Hematopoietic multipotent progenitor cell treated with erythropoietin and hydrocortisone succinate and interleukin-3 and kit ligand, for 17 days (in vitro differentiated cells): ENCODE measurements at regions not wholly inside any gene's neighbourhood (a gene's known extent, or its start where the extent isn't known, plus 50 kb on each side); places are given as distances from the start of the nearest gene placed in this dataset.
"Not testable (repeated sequence)": the region's sequence is repeated elsewhere in the genome, so short reads cannot be mapped to it uniquely, and the experiment has no call there.

Experiments
- DNase-seq: peaks from one replicate; pipeline ENCODE4 v3.0.0-alpha.2; 2015; ENCODE audit warnings: low spot score

DNA sequence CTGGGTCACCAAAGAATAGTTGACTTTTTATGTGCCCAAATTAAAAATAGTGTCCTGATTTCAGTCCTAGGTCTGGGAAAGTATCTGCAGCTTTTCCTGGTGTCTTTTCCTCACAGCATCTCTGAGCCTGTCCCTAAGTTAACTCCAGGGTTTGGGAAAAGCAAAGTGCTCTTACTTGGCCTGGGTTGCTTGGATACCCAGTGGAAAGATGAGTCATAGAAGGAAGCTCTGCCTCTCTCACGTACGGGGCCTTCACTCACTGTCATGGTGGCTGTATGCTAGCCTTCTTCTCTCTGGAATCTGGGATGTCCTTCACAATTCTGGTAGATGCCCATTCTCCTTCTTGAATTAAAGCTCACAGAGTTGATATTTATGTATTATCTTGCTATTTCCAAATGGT is 607.3 kb downstream of the ANKRD50 start:
- no peak for DNase-seq

DNA sequence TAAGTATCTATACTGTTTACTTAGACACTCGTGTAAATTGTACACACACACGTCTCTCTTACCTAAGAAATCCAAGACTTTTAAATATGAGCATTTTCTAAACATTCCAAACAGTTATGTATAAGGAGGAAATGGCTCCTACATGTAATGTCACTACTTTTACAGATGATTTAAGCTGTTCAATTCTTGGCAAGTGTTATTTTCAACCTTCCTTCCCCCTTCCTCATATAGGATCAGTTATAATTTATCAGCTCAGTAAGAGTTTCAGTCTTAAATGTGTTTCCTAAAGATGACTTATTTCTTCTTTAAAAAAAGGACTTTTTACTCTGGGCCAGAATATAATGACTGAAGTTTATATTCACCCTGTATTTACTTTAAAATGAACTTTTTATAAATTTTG is 601.1 kb downstream of the ANKRD50 start:
- no peak for DNase-seq

DNA sequence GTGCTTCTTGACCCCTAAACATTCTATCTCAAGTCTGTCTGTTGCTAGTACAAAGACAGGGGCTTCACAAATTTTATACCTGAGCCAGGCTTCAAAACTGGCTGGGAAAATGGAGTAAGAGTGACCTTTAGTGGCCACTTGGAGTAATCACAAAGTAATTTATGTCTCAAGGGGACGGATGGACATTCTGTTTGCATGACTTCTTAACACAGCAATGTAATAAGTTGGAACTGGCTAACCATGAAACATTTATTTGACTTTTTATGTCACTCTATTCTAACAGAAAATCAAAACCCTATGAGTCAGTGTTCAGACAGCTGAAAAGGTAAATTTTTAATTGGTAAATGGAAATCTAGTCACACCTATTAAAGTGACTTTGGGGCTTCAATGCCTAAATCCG is 600.6 kb downstream of the ANKRD50 start:
- no peak for DNase-seq

DNA sequence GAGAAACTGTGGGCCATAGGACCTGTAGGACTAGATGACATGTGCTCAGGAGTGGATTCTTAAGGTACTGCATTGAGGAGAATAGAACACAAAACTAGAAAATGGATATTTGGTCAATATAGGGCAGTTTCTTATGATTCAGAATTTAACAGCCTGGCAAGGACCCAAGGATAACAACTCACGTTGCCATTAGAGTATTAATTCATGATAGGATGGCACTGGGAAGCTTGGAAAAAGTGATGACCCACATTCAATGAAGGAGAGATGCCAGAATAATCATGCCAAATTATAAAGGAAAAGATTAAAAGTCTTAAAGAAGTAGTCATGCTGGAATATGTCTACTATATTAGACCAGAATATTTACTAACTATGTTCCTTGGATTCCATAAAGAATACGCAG is 594.5 kb downstream of the ANKRD50 start:
- no peak for DNase-seq

DNA sequence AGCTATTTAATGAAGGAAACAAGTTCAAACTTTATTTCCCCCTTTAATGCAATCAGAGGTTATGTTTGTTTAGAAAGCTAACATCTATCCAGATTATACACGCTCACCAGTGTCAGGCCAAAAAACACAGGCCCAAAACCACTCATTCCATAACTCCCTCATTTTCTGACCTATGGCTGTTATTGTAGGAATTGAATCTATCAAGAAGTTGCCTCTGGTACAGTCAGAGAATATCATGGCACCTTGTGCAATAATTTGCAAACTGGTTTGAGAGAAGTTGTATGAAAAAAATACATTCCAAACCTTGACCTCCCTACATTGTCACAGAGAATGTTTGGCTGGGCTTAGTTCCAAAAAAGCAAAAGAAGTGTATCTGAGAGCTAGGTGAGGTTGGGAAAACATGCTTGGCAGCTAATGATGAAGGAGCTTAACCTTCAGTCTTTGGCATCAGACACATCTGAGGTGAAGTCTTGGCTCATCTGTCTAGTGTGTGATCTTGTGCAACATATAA is 591.0 kb downstream of the ANKRD50 start:
- DNase-seq = no peak

DNA sequence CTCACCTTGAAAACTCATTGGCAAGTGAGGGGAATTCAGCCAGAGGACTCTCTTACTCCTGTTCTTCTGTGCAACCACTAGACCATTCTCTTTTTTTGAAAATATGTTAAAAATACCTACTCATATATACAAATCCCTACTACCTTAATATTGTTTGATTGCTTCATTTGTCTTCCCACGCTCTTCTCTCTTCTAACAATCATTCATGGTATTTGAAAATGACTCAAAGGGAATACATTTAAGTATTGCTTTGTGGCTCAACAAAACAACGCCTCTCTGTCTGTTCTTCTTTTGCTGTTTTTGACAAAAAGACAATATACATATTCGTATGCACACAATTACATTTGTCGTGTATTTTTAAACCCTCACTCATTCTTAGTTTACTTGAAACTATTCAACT is 589.4 kb downstream of the ANKRD50 start:
- no peak for DNase-seq

DNA sequence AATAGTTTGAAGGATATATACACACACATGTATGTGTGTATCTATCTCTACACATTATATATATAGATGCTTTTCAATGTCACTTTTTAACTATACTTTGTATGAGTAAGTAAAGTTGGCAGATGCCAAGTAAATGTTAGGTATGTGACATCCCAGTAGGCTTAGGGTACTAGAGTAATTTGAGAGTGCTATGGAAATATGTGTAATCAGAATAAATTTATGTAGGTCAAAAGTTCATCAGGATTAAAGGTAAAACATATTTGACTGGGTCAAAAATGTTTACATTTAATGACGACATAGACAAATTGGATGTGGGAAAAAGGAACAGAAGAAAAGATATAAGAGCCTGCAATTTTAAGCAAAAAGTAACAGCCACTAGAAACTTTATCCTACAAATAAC is 588.8 kb downstream of the ANKRD50 start:
- DNase-seq = no peak

DNA sequence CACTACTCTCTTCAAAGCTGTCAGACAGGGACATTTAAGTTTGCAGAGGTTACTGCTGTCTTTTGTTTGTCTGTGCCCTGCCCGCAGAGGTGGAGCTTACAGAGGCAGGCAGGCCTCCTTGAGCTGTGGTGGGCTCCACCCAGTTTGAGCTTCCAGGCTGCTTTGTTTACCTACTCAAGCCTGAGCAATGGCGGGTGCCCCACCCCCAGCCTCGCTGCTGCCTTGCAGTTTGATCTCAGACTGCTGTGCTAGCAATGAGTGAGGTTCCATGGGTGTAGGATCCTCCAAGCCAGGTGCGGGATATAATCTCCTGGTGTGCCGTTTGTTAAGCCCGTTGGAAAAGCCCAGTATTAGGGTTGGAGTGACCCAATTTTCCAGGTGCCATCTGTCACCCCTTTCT is 581.2 kb downstream of the ANKRD50 start:
- not testable (repeated sequence) for DNase-seq

DNA sequence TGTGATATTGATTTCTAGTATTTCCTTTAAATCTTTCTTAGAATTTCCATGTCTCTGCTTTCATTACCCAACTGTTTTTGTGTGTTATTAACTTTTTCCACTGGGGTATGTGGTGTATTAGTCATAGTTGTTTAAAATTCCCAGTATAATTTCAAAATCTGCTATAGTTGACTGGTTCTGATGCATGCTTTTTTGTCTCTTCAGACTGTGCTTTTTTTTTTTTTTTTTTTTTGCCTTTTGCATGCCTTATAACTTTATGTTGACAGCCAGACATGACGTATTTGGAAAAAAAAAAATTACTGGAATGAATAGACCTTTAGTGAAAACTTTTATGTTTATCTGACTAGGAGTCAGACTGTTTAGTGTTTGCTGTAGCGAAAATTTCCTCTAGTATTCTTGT is 580.4 kb downstream of the ANKRD50 start:
- DNase-seq = no peak

DNA sequence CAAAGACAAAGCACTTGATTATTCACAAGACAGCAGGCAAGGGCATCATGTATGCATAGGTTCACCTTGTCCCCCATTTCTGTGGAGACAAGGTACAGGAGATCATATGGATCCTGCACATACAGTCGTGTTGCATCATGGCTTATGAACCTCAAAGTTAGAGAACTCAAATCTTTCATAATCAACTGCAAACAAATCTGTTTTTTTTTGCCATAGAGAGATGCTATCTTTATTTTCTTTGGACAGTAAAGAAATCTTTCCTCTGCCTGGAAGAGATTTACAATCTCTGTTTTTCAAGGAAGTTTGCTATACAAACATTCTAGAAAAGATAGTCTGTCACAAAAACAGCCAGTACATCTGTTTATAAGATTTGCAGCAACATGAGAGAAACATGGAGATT is 578.8 kb downstream of the ANKRD50 start:
- no peak for DNase-seq

DNA sequence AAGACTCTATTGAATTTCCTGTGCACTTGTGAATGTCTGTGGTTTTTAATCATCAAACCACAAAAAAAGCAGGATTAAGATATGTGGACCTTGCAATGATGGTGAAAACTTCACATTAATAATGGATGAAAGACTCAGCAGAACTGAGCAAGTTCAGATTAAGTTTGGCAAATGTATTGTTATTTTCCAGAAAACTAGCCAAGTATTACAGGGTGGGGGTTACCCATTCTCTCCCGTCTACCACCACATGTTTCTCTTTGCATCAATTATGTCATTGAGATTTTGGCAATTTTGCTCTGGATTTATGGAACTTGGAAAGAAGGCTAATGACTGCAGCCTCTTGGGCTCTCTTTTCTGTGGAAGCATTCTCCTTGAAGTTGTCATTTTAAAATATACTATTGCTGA is 577.1 kb downstream of the ANKRD50 start:
- DNase-seq = no peak

DNA sequence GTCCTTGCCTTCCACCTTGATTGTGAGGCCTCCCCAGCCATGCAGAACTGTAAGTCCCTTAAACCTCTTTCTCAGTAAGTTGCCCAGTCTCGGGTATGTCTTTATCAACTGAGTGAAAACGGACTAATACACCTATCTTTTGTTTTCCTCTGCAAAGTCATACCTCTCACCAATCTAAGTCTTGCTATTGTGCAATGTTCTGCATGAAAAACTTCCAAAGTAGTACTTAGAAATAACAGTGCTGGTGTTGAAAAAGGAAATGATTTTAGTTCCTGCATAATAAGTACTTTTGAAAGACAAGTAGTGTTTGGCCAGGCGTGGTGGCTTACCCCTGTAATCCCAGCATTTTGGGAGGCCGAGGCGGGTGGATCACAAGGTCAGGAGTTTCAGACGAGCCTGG is 573.5 kb downstream of the ANKRD50 start:
- no peak for DNase-seq

DNA sequence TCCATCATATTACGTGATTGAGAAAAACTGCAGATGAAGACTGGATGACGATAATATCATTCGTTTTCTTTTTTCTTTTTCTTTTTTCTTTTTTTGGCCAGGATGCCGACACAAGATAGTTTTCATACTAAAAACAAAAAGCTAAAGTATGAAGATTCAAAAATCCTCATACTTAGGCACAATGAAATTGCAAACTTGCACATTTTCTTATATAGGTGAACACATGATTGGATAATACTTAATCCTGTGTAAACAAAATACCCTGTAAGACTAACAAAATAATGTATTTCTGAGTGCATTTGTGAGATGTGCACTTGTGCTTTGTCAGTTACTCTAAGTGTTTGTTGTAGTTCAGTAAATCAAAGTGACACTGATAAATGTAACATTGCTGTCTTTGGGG is 568.9 kb downstream of the ANKRD50 start:
- DNase-seq = no peak

DNA sequence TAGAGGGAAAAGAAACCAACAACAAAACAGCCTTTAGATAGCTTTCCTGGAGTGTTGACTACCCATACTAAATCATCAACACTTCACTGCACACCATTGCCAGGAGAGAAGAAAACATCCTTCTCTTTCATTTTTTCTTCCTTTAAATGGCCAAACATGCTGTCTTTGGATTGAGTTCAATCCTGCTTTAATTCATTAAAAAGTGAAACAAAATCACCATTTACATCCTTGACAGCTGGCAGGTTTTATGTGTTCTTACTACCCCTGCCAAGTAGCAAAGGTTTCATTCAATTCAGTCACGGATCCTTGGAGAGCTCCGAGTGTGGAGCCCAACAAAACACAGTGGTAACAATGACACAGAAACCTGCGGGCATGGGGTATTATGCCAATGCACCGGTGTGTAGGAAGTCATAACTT is 568.3 kb downstream of the ANKRD50 start:
- no peak for DNase-seq

DNA sequence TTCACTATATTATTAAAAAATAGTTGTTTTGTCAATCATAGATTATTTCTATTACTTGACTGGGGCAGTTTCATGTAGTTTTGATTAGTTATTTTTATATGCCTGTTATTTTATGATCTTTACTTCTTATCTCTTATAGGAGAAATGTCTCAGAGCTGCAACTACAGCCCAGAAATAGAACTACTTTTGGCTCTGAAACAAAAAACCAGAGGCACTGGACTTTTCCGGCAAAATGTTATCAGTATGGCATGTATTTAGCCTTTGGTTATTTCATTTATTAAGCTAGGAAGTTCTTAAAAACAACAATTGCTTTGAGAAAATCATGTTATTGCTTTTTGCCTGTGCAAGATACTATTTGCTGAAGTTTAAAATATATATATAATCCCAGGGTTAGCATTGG is 566.5 kb downstream of the ANKRD50 start:
- no peak for DNase-seq

DNA sequence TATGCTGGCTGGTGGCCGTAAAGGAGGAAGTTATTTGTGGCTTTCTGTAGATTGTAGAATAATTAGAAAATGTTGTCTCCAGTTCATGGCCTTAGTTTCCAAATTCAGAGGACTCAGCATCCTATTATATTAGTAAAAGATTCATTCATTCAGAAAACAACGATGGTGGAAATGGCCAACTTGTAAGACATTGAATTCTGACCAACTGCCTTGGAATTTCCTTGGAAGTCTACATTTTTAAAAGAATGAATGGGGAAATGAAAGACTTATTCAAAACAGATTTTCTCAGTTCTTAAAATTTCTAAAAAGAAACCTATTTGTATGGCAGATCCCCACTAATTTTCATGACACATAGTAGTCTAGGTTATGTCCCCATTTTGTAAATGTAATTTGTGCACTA is 561.5 kb downstream of the ANKRD50 start:
- DNase-seq = no peak

DNA sequence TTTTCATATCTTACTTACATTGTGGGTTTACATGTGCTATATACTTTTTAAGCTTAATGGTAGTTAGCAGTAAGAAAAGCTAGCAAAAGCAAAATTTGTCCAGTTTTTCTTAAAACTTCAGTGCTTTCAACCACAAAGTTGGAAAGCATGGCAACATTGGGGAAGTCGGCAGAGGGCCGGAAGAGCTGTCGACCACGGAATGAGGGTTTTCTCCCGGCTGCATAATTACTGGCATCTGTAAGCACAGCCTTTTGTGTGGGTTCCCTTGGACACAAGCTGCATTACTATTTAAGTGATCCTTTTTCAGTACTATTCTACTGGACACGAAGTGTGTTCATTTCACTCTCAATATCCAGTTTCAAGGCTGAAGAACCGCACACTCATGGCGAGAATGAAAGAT is 560.4 kb downstream of the ANKRD50 start:
- DNase-seq = no peak

DNA sequence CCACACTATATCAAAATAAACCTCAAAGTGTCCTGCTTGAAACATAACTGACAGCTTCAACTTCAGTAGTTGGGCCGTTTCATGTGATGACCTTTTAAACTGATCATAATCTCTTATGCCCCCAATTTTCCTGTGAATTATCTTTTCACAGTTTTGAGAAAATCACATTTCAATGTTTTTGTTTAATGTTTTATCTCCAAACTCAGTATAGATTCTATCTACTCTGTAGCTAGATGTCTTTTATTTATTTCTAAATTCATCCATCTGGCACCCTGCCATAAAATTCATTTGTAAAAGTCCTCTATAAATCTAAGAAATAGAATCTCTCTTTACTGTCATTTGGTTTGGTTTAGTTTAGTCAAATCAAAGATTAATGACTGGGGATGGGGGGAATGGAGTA is 557.3 kb downstream of the ANKRD50 start:
- DNase-seq = no peak

DNA sequence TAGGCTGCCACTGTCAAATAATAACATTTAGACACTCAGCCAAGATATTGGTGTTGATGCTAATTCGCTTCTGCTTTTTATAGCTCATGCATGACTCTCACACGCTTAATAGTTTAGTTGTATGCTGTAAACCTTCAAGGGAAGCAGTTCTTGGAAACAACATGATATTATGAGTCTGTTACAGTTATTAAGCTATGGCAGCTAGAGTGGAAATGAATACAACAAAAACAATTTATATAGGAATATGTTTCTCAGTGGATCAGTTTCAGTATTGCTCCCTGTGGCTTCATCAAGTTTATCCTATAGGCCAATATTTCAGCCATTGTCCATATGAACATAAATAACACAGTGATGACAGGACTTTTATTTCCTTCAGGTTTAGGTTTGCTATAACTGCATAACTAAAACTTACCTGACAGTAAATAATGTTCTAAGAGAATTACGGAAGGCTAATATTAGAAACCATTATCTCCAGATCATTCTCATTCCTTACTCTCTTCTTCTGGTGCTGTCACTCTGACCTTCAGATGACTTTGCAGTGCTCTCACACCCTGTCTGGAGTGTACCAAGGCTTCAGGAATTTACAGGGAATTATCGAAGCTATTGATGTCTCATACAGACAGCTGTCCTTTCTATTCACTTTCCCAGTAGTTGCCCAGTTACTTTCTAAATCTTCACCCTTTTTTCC is 555.0 kb downstream of the ANKRD50 start:
- no peak for DNase-seq

DNA sequence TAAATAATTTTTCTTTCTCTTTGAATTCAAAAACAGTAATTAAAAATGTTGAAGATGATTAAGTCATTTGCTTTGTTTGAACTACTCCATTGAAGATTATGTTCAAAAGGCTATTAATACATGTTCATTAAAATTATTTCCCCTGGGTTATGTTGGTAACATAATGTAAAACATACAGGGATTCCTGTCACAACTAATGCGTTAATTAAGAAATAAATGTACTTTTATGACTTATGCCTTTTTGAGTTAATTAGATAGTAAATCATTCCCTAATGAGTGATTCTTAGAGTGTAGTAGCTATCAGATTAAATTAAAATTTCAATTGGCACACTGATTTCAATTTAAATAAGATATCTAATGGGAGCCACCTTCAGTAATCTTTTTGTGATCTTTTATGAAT is 549.1 kb downstream of the ANKRD50 start:
- no peak for DNase-seq

DNA sequence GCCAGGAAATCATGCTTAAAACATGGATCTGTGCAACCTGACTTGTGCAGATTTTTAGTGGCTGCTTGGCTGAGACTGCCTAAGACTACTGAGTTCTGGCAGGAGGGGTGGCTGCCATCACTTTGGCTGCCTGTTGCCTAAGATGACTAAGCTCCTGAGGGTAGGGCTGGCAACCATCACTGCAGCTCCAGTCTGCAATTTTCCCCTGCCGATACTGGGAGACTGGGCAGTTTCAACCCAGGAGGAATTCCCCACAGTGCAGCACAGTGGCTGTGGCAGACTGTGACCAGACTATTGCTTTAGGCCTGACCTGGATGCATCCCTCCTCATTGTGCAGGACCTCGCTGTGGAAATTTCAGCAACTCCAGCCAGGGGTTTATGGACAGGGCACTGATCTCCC is 544.9 kb downstream of the ANKRD50 start:
- DNase-seq = no peak

DNA sequence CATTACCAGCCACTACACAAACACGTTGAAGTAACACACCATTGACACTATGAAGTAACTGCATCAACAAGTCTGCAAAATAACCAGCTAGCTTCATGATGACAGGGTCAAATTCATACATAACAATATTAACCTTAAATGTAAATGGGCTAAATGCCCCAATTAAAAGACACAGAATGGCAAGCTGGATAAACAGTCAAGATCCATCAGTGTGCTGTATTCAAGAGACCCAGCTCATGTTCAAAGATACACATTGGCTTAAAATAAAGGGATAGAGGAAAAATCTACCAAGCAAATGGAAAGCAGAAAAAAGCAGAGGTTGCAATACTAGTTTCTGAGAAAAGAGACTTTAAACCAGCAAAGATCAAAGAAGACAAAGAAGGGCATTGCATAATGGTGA is 543.0 kb downstream of the ANKRD50 start:
- DNase-seq = not testable (repeated sequence)

DNA sequence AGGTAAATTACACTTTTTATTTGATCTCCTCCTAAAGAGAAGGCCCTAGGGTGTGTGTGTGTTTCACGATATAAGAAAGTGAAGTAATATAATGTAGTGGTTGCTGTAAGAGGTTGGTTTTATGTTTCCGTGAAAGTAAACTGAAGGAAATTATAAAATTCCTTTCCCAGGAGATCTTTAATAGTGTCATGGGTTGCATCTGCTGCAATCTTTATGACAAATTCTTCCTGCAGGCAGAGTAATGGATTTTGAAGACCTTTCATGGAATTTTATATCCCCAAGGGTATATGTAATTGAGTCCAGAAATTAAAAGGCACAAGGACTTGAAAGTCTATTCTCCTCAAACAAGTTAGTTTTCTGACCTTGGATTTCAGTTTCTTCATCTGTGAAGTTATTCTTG is 538.6 kb downstream of the ANKRD50 start:
- no peak for DNase-seq

DNA sequence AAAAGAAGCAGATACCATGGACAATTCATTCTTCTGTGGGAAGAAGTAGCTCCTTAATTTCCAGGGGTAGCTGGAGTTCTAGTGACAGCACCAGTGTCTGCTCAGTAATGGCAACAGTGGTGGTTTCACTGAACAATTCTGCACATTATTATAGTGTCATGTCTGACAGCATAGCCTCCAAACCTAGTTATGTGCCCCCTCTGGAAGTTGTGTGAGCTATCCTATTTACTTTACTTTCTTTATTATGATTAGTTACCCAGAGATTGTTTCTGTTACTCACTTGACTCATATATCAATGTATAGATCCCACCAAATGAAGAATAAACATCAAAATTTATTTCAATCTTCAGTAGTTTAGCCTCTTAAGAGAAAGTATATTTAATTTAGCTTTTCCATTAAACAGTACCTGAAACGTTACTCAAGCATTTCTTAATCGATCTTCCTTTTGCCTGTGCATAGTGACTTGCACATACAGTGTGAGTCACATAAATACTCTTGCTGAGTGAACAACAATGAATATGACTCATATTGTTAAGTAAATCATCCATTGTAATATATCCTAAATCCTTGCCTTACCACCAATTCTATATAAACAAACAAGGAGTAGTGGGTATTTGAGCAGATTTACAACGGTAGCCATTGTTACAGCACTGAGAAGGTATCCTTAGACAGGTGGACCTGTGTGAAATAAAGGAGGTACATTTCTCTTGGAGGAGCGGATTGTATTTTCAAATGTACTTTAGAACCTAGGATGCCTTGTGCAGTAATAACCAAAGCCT is 534.7 kb downstream of the ANKRD50 start:
- no peak for DNase-seq
